ENCODE measurements at regions not wholly inside any gene's neighbourhood (a gene's known extent, or its start where the extent isn't known, plus 50 kb on each side); places are given as distances from the start of the nearest gene placed in this dataset.

DNA sequence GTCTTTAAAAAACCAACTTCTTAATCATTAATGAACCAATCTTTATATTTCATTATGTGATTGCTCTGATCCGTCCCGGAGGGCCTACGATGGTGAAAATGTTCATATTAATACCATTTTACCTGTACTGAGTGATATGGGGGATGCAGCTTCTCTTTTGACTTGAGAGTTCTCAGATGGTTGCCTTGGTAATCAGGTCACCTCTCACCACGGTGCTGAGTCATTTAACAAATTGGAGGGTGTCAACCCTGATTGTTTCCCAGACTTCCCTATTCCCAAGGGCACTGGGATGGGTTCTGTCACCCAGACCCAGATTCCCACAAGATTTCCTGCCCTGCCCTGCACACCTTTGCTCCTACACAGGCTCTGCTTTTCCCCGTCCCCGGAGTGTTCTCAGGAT is 128.5 kb upstream of the TMTC4 start:
- TF ChIP-seq, protein P1, sequence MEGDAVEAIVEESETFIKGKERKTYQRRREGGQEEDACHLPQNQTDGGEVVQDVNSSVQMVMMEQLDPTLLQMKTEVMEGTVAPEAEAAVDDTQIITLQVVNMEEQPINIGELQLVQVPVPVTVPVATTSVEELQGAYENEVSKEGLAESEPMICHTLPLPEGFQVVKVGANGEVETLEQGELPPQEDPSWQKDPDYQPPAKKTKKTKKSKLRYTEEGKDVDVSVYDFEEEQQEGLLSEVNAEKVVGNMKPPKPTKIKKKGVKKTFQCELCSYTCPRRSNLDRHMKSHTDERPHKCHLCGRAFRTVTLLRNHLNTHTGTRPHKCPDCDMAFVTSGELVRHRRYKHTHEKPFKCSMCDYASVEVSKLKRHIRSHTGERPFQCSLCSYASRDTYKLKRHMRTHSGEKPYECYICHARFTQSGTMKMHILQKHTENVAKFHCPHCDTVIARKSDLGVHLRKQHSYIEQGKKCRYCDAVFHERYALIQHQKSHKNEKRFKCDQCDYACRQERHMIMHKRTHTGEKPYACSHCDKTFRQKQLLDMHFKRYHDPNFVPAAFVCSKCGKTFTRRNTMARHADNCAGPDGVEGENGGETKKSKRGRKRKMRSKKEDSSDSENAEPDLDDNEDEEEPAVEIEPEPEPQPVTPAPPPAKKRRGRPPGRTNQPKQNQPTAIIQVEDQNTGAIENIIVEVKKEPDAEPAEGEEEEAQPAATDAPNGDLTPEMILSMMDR (IDR thresholded peaks at IDR 0.05): no peak
- TF ChIP-seq POLR2A (IDR thresholded peaks at IDR 0.05) (no peak), POLR2AphosphoS5 (IDR thresholded peaks at IDR 0.05) (no peak)
